Tibial nerve (tissue), 4 donors: ENCODE measurements at regions not wholly inside any gene's neighbourhood (a gene's known extent, or its start where the extent isn't known, plus 50 kb on each side); places are given as distances from the start of the nearest gene placed in this dataset.

Experiments used
- CTCF ChIP-seq, 5 experiments: fragments of 200-600 bp in 3 of 5; fragments of 450-650 bp in 2 of 5; sonication (generic) in 3 of 5; IDR thresholded peaks; one replicate each; pipeline ENCODE4 v1.5.1; 2016 to 2019; ENCODE audit warnings: antibody characterized with exemption in 5 of 5, mild to moderate bottlenecking in 3 of 5, moderate library complexity in 2 of 5
- EP300 ChIP-seq, 2 donors: sonication (generic); formaldehyde crosslinking; IDR thresholded peaks; one replicate each; pipeline ENCODE4 v1.6.1; 2017; ENCODE audit warnings: antibody characterized with exemption in 2 of 2, mild to moderate bottlenecking in 1 of 2
- POLR2A ChIP-seq, 2 donors: fragments of 450-650 bp; IDR thresholded peaks; one replicate each; pipeline ENCODE4 v1.6.1; 2017; ENCODE audit warnings: antibody characterized with exemption in 2 of 2, mild to moderate bottlenecking in 2 of 2, moderate library complexity in 2 of 2

- TF ChIP-seq POLR2A (IDR thresholded peaks at IDR 0.05) (no peak), CTCF (IDR thresholded peaks at IDR 0.05) (no peak), EP300 (IDR thresholded peaks at IDR 0.05) (no peak)
Observed at GRCh38 chr5:123997462-123998215, 485.7 kb downstream of the CSNK1G3 start.
